Panc1 (cell line): ENCODE measurements at regions not wholly inside any gene's neighbourhood (a gene's known extent, or its start where the extent isn't known, plus 50 kb on each side); places are given as distances from the start of the nearest gene placed in this dataset.

Source experiments
- ATAC-seq: fragments of 200-7000 bp; cut with Tn5 transposase; 2 replicates; pipeline ENCODE4 v1.9.1; 2020; ENCODE audit warnings: mild to moderate bottlenecking, moderate library complexity
- BruUV-seq: library from RNA; stranded (reverse); fragments of 400-500 nt; replicated peaks from 2 replicates; lab custom pipeline; 2021; lab: Mats Ljungman, UMichigan
- CTCF ChIA-PET: fragments of 300-600 bp; sonication (Branson Sonifier 250); formaldehyde crosslinking; loops from one replicate; lab custom pipeline; 2022; ENCODE audit warnings: antibody characterized with exemption; lab: Charles Lee
- POLR2A ChIA-PET: fragments of 300-600 bp; sonication (Branson Sonifier 250); formaldehyde crosslinking; loops from one replicate; lab custom pipeline; 2022; ENCODE audit warnings: antibody characterized with exemption; lab: Charles Lee
- DNase-seq: peaks from one replicate; pipeline ENCODE4 v3.0.0-alpha.2; 2010; ENCODE audit warnings: low read depth, low spot score
- H3K27ac ChIP-seq: 2 replicates; pipeline ENCODE4 v1.5.1; 2011; ENCODE audit warnings: mild to moderate bottlenecking, low read length, inconsistent platforms
- H3K27me3 ChIP-seq: fragments of 200-500 bp; sonication (Bioruptor generic); 2 replicates; pipeline ENCODE4 v1.6.0; 2014; ENCODE audit warnings: low read length, inconsistent platforms; ENCODE audit not compliant: control insufficient read depth, insufficient read depth
- H3K36me3 ChIP-seq: fragments of 200-500 bp; sonication (Bioruptor generic); 2 replicates; pipeline ENCODE4 v1.5.1; 2014; ENCODE audit warnings: inconsistent platforms, mild to moderate bottlenecking, low read length, moderate library complexity; ENCODE audit not compliant: control insufficient read depth, insufficient read depth
- H3K4me1 ChIP-seq: 2 replicates; pipeline ENCODE4 v1.5.1; 2011; ENCODE audit warnings: inconsistent platforms, mild to moderate bottlenecking, low read length, moderate library complexity; ENCODE audit not compliant: control insufficient read depth, insufficient read depth
- H3K4me3 ChIP-seq, 2 experiments: 2 replicates each; pipeline ENCODE4 v1.5.1; 2011 to 2012; ENCODE audit warnings: low read depth in 2 of 2, low read length in 2 of 2, mild to moderate bottlenecking in 2 of 2, inconsistent platforms in 1 of 2, moderate library complexity in 1 of 2
- H3K9me3 ChIP-seq: fragments of 200-500 bp; sonication (Bioruptor generic); 2 replicates; pipeline ENCODE4 v1.5.1; 2014; ENCODE audit warnings: low read depth, mild to moderate bottlenecking, inconsistent platforms, low read length, moderate library complexity; ENCODE audit not compliant: control insufficient read depth, insufficient read depth
- CTCF ChIP-seq: fragments of 450-650 bp; IDR thresholded peaks from 2 replicates; pipeline ENCODE4 v1.5.1; 2017; ENCODE audit warnings: mild to moderate bottlenecking
- POLR2AphosphoS5 ChIP-seq: IDR thresholded peaks from 2 replicates; pipeline ENCODE4 v1.6.1; 2012; ENCODE audit warnings: mild to moderate bottlenecking, low read depth, low read length, moderate library complexity
- SIN3A ChIP-seq: IDR thresholded peaks from 2 replicates; pipeline ENCODE4 v1.6.1; 2012; ENCODE audit warnings: low read depth, mild to moderate bottlenecking, low read length, moderate library complexity, borderline replicate concordance; ENCODE audit not compliant: insufficient read depth
- TCF7L2 ChIP-seq: IDR thresholded peaks from 2 replicates; pipeline ENCODE4 v1.6.1; 2011; ENCODE audit warnings: mild to moderate bottlenecking, low read depth, low read length, inconsistent platforms
- in situ Hi-C: cut with HindIII; loops from 2 replicates; pipeline ENCODE4 v1.10.0; 2016; ENCODE audit warnings: low sequenced_read_pairs, low pct_unique_long_range_greater_than_20kb
- intact Hi-C: fragments of 100-400 bp; cut with micrococcal nuclease; formaldehyde crosslinking; loops from one replicate; pipeline ENCODE4 v1.10.0; 2022; ENCODE audit not compliant: unreplicated experiment
- TF ChIP-seq, protein P1 (sequence below), 2 experiments: IDR thresholded peaks; 2 replicates each; pipeline ENCODE4 v1.6.1; 2011 to 2012; ENCODE audit warnings: low read depth in 2 of 2, control low read depth in 1 of 2, low read length in 1 of 2, mild to moderate bottlenecking in 1 of 2, moderate library complexity in 1 of 2; ENCODE audit not compliant: insufficient read depth in 1 of 2

DNA sequence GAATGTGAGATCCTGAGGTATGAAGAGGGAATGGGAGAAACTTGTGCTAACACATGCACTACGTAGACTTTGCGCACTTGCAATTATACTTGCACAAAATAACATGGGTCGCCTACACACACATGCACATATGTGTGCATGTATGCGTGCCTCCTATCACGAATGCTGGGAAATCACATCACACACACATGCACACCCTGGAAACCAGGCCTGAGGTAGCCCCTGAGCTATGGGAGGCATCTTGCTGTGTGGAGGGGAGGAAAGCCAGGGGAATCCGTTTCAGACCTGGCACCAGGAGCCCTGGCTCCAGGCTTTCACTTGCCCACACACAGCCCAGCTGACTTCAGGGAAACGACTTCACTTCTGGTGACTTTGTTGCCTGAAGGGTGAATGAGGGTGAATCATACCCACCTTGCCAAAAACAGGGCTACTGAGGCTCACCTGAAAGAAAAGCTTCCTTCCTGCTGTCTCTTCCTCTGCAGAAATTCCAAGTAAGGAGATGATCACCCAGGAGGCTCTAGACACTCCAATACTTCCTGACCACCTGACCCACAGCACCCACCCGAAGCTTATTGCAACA lies 136.0 kb upstream of the NGF start:
- no peak for TF ChIP-seq CTCF
- TF ChIP-seq TCF7L2 = no peak
- no peak for TF ChIP-seq SIN3A
- no peak for TF ChIP-seq POLR2AphosphoS5
- TF ChIP-seq, protein P1, sequence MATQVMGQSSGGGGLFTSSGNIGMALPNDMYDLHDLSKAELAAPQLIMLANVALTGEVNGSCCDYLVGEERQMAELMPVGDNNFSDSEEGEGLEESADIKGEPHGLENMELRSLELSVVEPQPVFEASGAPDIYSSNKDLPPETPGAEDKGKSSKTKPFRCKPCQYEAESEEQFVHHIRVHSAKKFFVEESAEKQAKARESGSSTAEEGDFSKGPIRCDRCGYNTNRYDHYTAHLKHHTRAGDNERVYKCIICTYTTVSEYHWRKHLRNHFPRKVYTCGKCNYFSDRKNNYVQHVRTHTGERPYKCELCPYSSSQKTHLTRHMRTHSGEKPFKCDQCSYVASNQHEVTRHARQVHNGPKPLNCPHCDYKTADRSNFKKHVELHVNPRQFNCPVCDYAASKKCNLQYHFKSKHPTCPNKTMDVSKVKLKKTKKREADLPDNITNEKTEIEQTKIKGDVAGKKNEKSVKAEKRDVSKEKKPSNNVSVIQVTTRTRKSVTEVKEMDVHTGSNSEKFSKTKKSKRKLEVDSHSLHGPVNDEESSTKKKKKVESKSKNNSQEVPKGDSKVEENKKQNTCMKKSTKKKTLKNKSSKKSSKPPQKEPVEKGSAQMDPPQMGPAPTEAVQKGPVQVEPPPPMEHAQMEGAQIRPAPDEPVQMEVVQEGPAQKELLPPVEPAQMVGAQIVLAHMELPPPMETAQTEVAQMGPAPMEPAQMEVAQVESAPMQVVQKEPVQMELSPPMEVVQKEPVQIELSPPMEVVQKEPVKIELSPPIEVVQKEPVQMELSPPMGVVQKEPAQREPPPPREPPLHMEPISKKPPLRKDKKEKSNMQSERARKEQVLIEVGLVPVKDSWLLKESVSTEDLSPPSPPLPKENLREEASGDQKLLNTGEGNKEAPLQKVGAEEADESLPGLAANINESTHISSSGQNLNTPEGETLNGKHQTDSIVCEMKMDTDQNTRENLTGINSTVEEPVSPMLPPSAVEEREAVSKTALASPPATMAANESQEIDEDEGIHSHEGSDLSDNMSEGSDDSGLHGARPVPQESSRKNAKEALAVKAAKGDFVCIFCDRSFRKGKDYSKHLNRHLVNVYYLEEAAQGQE (IDR thresholded peaks at IDR 0.05; ENCODE audit: insufficient read depth in 1 of 2, low read depth in 2 of 2, low read length in 1 of 2) = no peak
- no TSS peak for BruUV-seq
- H3K27ac ChIP-seq = no peak overlapping the region
- no peaks in the 10 kb centered on the region for H3K4me1 ChIP-seq
- no peaks in the 10 kb centered on the region for H3K27me3 ChIP-seq
- POLR2A ChIA-PET = no interaction called here
- intact Hi-C loops (no loop called here), in situ Hi-C loops (no loop called here)
- CTCF ChIA-PET = no interaction called here
- ATAC-seq (no peak), DNase-seq (no peak)
- H3K4me3 ChIP-seq = no peak overlapping the region
- no peaks in the 10 kb centered on the region for H3K9me3 ChIP-seq
- H3K36me3 ChIP-seq = no peaks in the 10 kb centered on the region

DNA sequence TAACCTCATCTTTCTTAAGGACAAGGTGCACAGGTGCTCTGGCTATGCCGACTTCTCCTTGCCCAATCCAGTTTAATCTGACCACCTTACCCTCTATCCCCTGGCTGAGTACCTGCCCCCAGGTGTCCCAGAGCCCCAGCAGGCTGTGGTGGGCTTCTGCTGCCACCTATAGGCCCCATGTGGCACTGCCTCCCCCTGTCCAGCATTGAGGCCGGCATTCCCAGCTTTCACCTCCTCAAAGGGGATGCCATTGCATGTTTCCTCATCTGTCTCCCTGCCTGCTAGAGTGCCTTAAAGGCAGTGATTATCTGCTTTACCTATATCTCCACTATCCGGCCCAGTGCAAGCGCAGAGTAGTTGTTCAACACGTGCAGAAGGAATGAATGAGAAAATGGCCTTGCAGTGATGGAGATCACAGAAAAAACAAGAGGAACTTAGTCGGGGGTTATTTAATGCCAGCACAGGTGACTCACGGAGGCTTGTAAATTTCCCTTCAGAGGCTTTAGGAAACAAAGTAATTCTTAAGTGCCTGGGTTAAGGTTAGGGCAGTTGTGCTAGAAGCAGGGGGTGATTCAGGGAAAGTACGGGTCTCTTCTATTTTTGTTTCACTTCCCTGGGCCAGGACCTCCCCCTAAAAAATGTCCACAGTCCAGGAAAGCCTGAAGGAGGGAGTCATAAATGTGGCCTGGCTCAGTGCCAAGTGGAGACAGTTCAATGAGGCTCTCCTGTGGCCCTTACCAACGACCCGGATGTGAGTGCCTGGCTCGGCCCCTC lies 131.8 kb upstream of the NGF start:
- Histone ChIP-seq H3K36me3 (no peaks in the 10 kb centered on the region), H3K27me3 (no peaks in the 10 kb centered on the region), H3K27ac (no peak overlapping the region), H3K9me3 (no peaks in the 10 kb centered on the region), H3K4me1 (no peaks in the 10 kb centered on the region), H3K4me3 (no peak overlapping the region)
- no TSS peak for BruUV-seq
- ATAC-seq (peak; percentile 80), DNase-seq (peak; percentile 8)
- TF ChIP-seq SIN3A = no peak
- peak; percentile 87 for TF ChIP-seq CTCF
- TF ChIP-seq, protein P1 (IDR thresholded peaks at IDR 0.05; ENCODE audit: insufficient read depth in 1 of 2, low read depth in 2 of 2, low read length in 1 of 2) = peak; percentile 33 to 67; a peak in 2 of 4 replicates
- in situ Hi-C loops (no loop called here), intact Hi-C loops (loop anchor here (1.0 to 10.0 kb wide), 2 partner anchors 125 to 331 kb away; no protein-coding TSS in a partner anchor)
- ChIA-PET POLR2A (no interaction called here), CTCF (interaction anchor here (1.4 kb wide), 1 partner anchor 331 kb away, joined by 3 read pairs; no protein-coding TSS in a partner anchor)
